ENCODE measurements at regions not wholly inside any gene's neighbourhood (a gene's known extent, or its start where the extent isn't known, plus 50 kb on each side); places are given as distances from the start of the nearest gene placed in this dataset.

GRCh38 chr11:97966901-97967300, 1053.8 kb upstream of the CNTN5 start:
- no peak for DNase-seq

GRCh38 chr11:97968071-97968470, 1052.7 kb upstream of the CNTN5 start:
- no peak for DNase-seq

- no peak for DNase-seq
Measured at GRCh38 chr11:97972731-97973130, 1048.0 kb upstream of the CNTN5 start.

GRCh38 chr11:97973352-97973857, 1047.3 kb upstream of the CNTN5 start:
- DNase-seq: no peak

DNA sequence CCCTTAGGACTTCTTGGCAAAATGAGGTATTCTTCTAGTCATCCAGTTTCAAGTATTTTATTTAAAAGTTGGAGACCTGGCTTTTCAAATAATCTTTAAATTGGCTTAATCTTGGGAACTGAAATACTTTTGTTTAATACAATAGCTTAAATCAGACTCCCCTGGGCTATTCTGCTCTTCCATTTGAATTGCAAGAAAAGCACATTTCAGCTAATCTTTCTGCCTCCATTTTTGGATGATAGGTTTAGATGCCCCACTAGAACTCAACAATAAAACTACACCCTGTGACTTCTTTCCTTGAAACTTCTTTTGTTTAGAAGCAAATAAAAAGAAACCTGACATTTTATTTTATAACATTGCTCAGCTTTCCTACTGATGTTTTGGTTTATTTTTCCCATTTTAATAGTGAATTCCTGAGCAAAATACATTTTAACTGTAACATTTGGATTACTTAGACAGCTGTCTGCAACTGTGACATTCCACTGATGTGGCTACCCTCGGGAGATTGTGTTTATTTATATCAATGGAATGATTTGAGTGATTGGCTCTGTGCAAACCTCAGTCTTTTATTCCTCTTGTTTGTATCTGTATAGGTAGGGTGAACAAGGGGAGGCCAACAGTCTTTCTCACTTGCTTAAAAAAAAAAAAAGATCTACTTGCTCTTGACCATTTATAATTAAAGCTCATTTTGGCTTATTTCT, 1045.8 kb upstream of the CNTN5 start:
- no peak for DNase-seq

- no peak for DNase-seq
Measured at GRCh38 chr11:97977726-97978125, 1043.0 kb upstream of the CNTN5 start.

DNA sequence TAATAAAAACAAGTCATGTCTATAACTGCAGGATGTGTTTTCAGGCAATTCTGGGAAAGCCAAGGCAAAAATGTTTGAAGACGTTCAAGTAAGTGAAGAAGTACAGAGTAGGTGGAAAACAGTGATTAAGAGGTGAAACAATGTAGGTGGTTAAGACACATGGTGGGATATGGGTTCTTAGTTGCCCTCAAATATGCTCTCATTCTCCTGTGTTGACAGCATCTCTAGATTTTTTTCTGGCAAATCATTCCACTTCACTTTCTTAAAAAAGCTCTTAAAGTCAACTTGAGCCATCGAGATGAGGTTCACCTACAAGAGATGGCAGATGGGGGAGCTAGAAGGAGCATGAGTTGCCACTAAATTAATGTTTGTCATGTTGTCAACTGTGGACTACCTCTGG, 1041.0 kb upstream of the CNTN5 start:
- DNase-seq: no peak

- no peak for DNase-seq
Measured at GRCh38 chr11:97982512-97982911, 1038.2 kb upstream of the CNTN5 start.

- DNase-seq: no peak
Measured at GRCh38 chr11:97989121-97989520, 1031.6 kb upstream of the CNTN5 start.

- DNase-seq: no peak
Measured at GRCh38 chr11:97990162-97990920, 1030.4 kb upstream of the CNTN5 start.

DNA sequence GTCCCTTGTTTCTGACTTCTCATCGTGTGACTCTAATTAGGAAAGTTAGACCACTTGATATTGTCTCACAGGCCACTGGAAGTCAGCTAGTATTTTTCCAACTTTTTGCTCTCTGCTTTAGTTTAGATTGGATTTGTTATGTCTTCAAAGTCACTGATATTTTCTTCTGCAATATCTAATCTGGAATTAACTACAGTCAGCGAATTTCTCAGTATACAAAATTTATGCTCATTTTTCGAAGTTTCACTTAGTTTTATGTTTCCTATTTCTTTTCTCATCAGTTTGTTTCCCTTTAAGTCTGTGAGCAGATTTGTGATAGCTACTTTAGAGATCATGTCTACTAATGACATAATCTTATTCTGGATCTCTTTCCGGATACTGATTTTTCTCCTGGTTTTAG, 1027.2 kb upstream of the CNTN5 start:
- no peak for DNase-seq

DNA sequence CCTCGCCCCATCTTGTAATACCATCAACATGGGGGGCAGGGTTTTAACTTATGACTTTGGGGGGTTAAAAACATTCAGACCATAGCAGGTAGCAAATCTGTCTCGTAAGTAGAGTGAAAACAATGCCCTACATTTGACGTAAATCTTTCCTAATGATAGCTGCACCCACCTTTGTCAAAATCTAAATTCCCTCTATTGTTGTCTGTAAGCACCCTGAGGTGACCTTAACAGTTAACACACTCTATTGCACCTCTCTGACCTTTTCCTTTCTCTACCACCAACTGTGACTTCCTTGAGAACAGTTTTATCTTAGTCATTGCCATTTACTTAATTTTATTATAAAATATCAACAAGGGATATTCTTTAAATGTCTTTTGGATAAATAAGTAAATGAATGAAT, 1024.9 kb upstream of the CNTN5 start:
- DNase-seq: no peak

GRCh38 chr11:97996762-97997161, 1024.0 kb upstream of the CNTN5 start:
- no peak for DNase-seq

DNA sequence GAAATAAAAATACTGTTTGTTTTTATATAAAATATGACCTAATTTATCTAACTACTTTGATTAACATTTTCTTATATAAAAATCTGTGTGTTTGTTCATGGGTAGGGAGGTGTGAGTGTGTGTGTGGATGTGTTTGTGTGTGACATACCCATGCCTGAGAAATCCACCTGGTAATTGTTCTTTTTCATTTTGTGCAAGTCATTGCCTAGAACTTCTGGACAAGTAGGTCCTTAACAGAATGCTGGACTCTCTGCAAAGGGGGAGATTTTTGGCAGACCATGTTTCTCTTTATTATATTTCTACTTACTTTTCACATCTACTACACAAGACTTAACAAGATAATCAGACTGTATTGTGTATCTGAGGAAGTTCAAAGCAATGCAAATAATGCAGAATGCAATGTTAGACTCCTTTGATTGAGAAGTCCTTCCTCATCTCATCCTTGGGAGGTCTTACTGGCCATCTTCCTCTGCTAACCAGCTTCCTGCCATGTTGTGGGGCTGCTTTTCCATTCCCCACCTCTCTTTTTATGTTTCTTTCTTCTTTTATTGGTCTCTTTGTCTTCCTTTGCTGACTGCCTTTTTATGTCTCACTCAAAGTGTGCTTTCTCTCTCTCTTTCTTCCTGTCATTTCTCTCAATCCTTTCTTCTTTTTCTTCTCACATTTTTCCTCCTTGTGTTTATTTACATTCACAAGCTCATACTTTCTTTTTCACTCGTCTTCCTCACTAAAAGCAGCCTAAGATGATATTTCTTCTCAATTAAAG, 1017.0 kb upstream of the CNTN5 start:
- DNase-seq: no peak

DNA sequence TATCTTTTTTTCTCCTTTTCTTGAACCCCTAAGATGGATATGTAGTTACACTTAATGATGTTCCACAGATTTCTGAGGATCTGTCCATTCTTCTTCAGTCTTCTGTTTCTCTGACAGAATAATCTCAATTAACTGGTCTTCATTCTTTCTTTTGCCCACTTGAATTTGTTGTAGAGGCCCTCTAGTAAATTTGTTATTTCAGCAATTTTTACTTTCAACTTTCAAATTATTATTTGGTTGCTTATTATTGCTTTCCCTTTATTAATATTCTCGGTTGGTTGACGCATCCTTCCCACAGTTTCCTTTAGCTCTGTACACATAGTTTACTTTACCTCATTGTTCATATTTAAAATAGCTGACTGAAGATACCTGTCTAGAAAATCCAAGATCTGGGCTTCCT, 1013.7 kb upstream of the CNTN5 start:
- DNase-seq: no peak

DNA sequence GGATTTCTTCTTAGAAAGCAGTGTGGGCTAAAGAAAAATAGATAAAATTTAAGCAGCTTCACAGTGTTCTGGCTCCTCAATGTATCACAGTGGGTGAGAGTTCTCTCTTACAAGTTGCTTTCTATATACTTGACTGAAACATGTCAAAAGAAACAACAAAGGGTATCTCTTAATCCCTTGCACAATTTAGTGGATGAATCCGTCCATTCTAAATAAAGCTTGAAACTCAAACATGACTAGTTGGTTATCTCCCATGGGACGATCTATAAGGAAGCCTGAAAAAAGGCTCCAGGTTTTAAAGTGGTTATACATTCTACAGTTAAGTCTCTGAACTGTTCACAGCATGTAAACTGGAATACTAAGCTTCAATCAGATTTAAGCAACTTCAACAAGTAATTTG, 993.1 kb upstream of the CNTN5 start:
- no peak for DNase-seq

DNA sequence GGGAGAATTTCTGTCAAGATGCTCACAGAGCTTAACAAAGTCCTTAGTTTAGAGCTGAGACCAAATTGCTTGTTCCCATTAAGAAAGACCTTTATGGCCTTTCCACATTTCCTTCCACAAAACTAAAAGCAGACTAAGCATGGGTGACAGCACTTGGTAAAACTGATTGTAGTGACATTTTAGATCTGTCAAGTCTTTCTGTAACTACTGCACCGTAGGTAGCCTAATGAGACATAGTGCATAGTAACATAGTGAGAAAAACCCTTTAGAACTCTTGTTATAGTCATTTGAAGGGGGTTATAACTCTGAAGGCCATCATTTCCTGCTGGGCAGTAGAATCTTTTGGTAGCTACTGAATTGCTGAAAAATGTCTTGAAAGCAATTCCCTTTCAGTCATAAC, 990.9 kb upstream of the CNTN5 start:
- DNase-seq: no peak

- no peak for DNase-seq
Measured at GRCh38 chr11:98036810-98037209, 983.9 kb upstream of the CNTN5 start.

GRCh38 chr11:98040061-98040808, 980.5 kb upstream of the CNTN5 start:
- no peak for DNase-seq

DNA sequence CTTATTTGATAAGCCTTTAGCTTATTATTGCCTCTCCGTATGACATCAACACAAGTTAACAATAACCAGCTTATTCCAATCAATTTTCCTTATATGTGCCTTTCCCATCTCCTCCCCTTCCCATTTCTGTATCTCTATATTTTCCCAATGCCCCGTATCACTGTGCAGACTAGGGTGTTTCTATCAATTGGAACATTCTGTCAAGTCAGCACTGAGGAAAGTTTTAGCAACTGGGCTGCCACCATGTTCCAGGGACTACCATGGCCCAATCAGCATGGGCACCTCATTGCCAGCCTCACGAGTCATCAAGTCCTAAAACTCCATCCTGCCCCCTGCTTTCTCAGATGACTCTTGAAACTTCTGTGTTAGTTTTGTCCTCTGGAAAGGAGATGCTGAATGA, 973.1 kb upstream of the CNTN5 start:
- no peak for DNase-seq

- no peak for DNase-seq
Measured at GRCh38 chr11:98053851-98054250, 966.9 kb upstream of the CNTN5 start.

DNA sequence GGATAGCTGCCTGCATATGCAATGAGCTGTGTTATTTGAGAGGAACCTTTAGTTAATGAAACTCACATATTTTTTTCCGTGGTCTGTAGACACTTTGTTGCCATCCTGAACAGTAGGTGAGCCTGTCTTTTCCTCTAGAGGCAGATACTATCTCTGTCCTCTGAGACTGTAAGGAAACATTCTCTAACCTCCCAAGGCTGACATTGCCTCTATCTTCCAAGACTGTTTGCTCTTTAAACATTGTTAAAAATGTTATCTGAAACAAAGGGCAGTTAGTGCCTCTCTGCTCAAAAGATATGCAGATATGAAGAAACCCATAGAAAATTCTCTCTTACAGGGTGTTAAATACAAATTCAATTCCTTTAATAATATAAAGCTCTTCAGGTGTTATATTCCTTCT, 963.8 kb upstream of the CNTN5 start:
- DNase-seq: no peak

DNA sequence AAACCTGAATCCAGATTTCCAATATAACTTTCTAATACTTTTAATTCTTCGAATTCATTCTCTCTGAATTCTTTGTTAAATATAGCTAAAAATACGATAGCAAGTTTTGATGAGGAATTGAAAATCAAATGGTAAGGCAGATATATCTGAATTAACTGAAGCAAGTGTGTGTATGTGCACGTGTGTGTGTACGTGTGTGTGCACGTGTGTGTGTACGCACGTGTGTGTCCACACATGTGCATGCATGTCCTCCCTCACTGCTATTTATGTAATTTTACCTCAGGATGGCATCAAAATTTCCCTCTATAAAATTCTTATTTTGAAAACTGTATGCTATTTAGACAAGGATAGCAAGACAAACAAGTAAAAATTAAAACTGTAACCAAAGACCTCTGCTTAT, 961.3 kb upstream of the CNTN5 start:
- no peak for DNase-seq
